ENCODE measurements at regions not wholly inside any gene's neighbourhood (a gene's known extent, or its start where the extent isn't known, plus 50 kb on each side); places are given as distances from the start of the nearest gene placed in this dataset.

- no peaks in the 10 kb centered on the region for H3K79me2 ChIP-seq (ENCODE audit: control insufficient read depth, insufficient read depth, low read length)
- H3K36me3 ChIP-seq (ENCODE audit: control insufficient read depth in 2 of 2, extremely low read depth in 1 of 2, insufficient read depth in 2 of 2, low read length in 2 of 2): peaks cover 2 to 9% of the 10 kb centered on the region in 2 experiments
- TF ChIP-seq, protein P1, sequence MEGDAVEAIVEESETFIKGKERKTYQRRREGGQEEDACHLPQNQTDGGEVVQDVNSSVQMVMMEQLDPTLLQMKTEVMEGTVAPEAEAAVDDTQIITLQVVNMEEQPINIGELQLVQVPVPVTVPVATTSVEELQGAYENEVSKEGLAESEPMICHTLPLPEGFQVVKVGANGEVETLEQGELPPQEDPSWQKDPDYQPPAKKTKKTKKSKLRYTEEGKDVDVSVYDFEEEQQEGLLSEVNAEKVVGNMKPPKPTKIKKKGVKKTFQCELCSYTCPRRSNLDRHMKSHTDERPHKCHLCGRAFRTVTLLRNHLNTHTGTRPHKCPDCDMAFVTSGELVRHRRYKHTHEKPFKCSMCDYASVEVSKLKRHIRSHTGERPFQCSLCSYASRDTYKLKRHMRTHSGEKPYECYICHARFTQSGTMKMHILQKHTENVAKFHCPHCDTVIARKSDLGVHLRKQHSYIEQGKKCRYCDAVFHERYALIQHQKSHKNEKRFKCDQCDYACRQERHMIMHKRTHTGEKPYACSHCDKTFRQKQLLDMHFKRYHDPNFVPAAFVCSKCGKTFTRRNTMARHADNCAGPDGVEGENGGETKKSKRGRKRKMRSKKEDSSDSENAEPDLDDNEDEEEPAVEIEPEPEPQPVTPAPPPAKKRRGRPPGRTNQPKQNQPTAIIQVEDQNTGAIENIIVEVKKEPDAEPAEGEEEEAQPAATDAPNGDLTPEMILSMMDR (IDR thresholded peaks at IDR 0.05; ENCODE audit: extremely low read depth in 1 of 2, insufficient read depth in 1 of 2, low read depth in 1 of 2, low read length in 2 of 2): no peak
- TF ChIP-seq GATA2 (IDR thresholded peaks at IDR 0.05; ENCODE audit: insufficient read depth, insufficient read length, low read depth, low read length): no peak
- TF ChIP-seq POLR2AphosphoS5 (IDR thresholded peaks at IDR 0.05; ENCODE audit: insufficient read depth, low read depth, low read length): no peak
- no peak for TF ChIP-seq MYC (IDR thresholded peaks at IDR 0.05; ENCODE audit: low read depth, low read length)
- no peak for TF ChIP-seq POLR2A (IDR thresholded peaks at IDR 0.05; ENCODE audit: low read depth, low read length)
- no peak for TF ChIP-seq FOS (IDR thresholded peaks at IDR 0.05; ENCODE audit: borderline replicate concordance, insufficient read depth, low read length)
- TF ChIP-seq EZH2 (IDR thresholded peaks at IDR 0.05; ENCODE audit: borderline replicate concordance, low read depth, low read length, severe bottlenecking): no peak
- TF ChIP-seq JUN (IDR thresholded peaks at IDR 0.05; ENCODE audit: borderline replicate concordance, insufficient read depth, insufficient read length, low read depth): no peak
- TF ChIP-seq MAX (IDR thresholded peaks at IDR 0.05; ENCODE audit: insufficient read depth, insufficient read length): no peak
- H3K9ac ChIP-seq (replicated peaks; ENCODE audit: extremely low read depth, insufficient read depth, low read length): no peak overlapping the region
- dilution Hi-C loops (cut with MboI; ENCODE audit: extremely low pct_ligation_motif_present, low sequenced_read_pairs): no loop called here
- H3K27ac ChIP-seq (ENCODE audit: insufficient read depth, low read depth, low read length): no peak overlapping the region
- H3K27me3 ChIP-seq (ENCODE audit: control insufficient read depth in 2 of 2, insufficient read depth in 2 of 2, low read length in 2 of 2): no peaks in the 10 kb centered on the region
- DNase-seq (ENCODE audit: low read depth, low spot score): no peak
- H4K20me1 ChIP-seq (replicated peaks; ENCODE audit: control insufficient read depth, extremely low read depth, insufficient read depth, low read length): no peaks in the 10 kb centered on the region
- H3K4me3 ChIP-seq (replicated peaks in 1 of 3; ENCODE audit: insufficient read depth in 1 of 3, low read depth in 1 of 3, low read length in 3 of 3): no peak overlapping the region
- ChIA-PET CTCF (no interaction called here), POLR2A (no interaction called here)
- FAIRE-seq: no peak
- no peaks in the 10 kb centered on the region for H3K4me1 ChIP-seq (ENCODE audit: control insufficient read depth, extremely low read depth, insufficient read depth, low read length)
- no peaks in the 10 kb centered on the region for H3K9me3 ChIP-seq (replicated peaks; ENCODE audit: control insufficient read depth, insufficient read depth, low read length)
- no TSS peak for BruUV-seq (replicated peaks)
- H3K9me1 ChIP-seq (replicated peaks; ENCODE audit: control insufficient read depth, extremely low read depth, insufficient read depth, low read length): no peaks in the 10 kb centered on the region
- intact Hi-C loops (cut with micrococcal nuclease): no loop called here
- no peak overlapping the region for H2AFZ ChIP-seq (ENCODE audit: low read depth, low read length)
- no peak overlapping the region for H3K4me2 ChIP-seq (ENCODE audit: insufficient read depth, low read length)
Measured at GRCh38 chr2:74050151-74050550, 65.4 kb downstream of the TET3 start.
